ENCODE measurements at regions not wholly inside any gene's neighbourhood (a gene's known extent, or its start where the extent isn't known, plus 50 kb on each side); places are given as distances from the start of the nearest gene placed in this dataset.

DNA sequence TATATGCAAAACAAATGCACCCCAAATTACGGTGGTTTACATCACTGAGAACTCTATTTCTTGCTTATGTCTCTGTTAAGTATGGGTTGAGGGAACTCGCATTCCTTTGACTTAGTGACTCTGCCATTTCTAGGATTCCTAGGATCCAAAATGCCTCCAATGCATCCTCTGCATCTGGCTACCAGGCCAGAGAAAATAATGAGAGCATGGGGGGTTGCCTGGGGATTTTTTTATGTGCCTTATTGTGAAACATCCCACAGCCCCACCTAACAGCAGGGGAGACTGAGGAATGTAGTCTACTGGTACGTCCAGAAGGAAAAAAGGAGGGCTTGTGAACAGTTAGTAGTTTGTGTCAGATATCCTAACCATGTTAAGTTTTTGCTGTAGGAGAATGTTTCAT is 466.0 kb upstream of the ARRDC3 start:
- DNase-seq (ENCODE audit: low spot score, unreplicated experiment) = no peak
- no peaks in the 10 kb centered on the region for H3K36me3 Mint-ChIP-seq (ENCODE audit: insufficient read depth)
- no peak overlapping the region for H3K4me3 Mint-ChIP-seq (ENCODE audit: low read depth)
- H3K27me3 Mint-ChIP-seq = no peaks in the 10 kb centered on the region
- TF ChIP-seq, protein P1, sequence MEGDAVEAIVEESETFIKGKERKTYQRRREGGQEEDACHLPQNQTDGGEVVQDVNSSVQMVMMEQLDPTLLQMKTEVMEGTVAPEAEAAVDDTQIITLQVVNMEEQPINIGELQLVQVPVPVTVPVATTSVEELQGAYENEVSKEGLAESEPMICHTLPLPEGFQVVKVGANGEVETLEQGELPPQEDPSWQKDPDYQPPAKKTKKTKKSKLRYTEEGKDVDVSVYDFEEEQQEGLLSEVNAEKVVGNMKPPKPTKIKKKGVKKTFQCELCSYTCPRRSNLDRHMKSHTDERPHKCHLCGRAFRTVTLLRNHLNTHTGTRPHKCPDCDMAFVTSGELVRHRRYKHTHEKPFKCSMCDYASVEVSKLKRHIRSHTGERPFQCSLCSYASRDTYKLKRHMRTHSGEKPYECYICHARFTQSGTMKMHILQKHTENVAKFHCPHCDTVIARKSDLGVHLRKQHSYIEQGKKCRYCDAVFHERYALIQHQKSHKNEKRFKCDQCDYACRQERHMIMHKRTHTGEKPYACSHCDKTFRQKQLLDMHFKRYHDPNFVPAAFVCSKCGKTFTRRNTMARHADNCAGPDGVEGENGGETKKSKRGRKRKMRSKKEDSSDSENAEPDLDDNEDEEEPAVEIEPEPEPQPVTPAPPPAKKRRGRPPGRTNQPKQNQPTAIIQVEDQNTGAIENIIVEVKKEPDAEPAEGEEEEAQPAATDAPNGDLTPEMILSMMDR (IDR thresholded peaks at IDR 0.05; ENCODE audit: unreplicated experiment) = no peak
- no peaks in the 10 kb centered on the region for H3K9me3 Mint-ChIP-seq (ENCODE audit: low read depth)
- H3K4me1 Mint-ChIP-seq (ENCODE audit: low read depth) = no peaks in the 10 kb centered on the region
- H3K27ac Mint-ChIP-seq = no peak overlapping the region

DNA sequence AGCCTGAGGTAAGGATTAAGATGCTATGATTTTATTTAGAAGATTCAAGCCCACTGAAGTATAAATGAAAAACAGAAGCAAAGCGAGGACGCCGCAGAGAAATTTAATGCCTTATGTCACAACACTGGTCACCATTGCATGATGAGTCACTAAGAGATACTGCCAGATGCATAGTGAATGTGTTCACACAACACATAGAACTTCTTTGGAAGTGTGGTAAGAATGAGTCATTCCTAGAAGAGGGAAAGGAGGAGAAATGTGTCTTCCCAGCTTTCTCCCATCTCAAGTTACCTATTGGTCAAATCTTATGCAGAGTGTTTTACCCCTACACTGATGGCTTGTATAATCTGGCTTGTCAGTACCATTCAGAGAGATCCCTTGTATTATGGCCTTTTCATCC is 465.3 kb upstream of the ARRDC3 start:
- TF ChIP-seq, protein P1 (IDR thresholded peaks at IDR 0.05; ENCODE audit: unreplicated experiment) = no peak
- no peak overlapping the region for H3K27ac Mint-ChIP-seq
- no peaks in the 10 kb centered on the region for H3K36me3 Mint-ChIP-seq (ENCODE audit: insufficient read depth)
- H3K27me3 Mint-ChIP-seq = no peaks in the 10 kb centered on the region
- DNase-seq (ENCODE audit: low spot score, unreplicated experiment) = no peak
- H3K9me3 Mint-ChIP-seq (ENCODE audit: low read depth) = no peaks in the 10 kb centered on the region
- H3K4me1 Mint-ChIP-seq (ENCODE audit: low read depth) = no peaks in the 10 kb centered on the region
- no peak overlapping the region for H3K4me3 Mint-ChIP-seq (ENCODE audit: low read depth)

DNA sequence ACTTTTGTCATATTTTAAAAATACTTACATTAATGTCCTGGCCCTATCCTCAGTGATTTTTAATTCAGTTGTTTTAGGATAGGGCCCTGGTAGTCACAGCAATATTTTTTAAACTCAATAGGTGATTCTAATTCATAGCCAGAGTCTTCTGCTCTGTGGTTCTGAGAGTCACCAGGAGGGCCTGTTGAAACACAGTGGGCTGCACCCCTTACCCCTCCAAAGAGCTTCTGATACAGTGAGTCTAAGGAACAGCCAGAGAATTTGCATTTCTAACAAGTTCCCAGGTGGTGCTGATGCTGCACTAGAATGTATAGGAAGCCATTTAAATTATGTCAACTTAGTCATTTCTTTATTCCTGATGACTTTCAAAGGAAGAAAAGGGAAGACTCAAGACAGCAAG is 458.3 kb upstream of the ARRDC3 start:
- no peak overlapping the region for H3K27ac Mint-ChIP-seq
- H3K4me3 Mint-ChIP-seq (ENCODE audit: low read depth) = no peak overlapping the region
- no peaks in the 10 kb centered on the region for H3K27me3 Mint-ChIP-seq
- H3K4me1 Mint-ChIP-seq (ENCODE audit: low read depth) = no peaks in the 10 kb centered on the region
- no peaks in the 10 kb centered on the region for H3K9me3 Mint-ChIP-seq (ENCODE audit: low read depth)
- H3K36me3 Mint-ChIP-seq (ENCODE audit: insufficient read depth) = no peaks in the 10 kb centered on the region
- no peak for DNase-seq (ENCODE audit: low spot score, unreplicated experiment)
- TF ChIP-seq, protein P1 (IDR thresholded peaks at IDR 0.05; ENCODE audit: unreplicated experiment) = no peak

DNA sequence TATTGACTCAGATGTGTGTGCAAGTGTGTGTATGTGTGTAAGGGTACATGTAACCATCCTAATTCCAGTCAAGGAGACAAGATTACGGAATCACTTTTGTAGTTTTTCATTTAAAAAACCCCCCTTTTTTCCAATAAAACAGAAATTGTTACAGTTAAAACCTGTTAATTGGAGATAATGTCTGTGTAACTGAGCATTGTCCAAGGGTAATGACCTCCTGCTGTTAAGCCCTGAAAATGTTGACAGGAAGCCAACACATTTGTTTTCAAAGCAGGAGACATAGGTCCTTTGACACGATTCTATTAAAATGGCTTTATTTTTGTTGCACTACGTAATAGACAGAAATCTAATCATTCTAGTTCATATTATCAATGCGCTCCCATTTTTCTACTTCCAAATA is 457.3 kb upstream of the ARRDC3 start:
- no peaks in the 10 kb centered on the region for H3K27me3 Mint-ChIP-seq
- H3K9me3 Mint-ChIP-seq (ENCODE audit: low read depth) = no peaks in the 10 kb centered on the region
- DNase-seq (ENCODE audit: low spot score, unreplicated experiment) = no peak
- no peaks in the 10 kb centered on the region for H3K4me1 Mint-ChIP-seq (ENCODE audit: low read depth)
- no peak overlapping the region for H3K27ac Mint-ChIP-seq
- no peaks in the 10 kb centered on the region for H3K36me3 Mint-ChIP-seq (ENCODE audit: insufficient read depth)
- TF ChIP-seq, protein P1 (IDR thresholded peaks at IDR 0.05; ENCODE audit: unreplicated experiment) = no peak
- H3K4me3 Mint-ChIP-seq (ENCODE audit: low read depth) = no peak overlapping the region

DNA sequence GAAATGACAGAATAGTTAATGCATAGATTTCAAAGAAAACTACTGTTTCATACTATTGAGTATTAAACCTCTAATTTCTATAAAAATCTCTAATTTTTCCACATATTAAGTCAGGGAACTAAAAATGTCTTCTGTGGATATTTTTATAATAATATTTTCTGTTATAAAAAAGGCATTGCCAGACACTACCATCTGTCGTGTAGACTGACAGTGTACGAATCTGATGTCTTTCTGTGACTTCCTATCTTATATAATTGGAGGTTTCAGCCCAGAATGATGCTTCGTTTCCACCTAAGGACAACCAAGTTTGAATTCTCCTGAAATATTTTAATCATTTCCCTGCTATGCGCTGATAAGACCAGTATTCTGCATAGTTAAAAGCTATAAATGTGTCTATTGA is 456.6 kb upstream of the ARRDC3 start:
- Mint-ChIP-seq H3K4me1 (ENCODE audit: low read depth) (no peaks in the 10 kb centered on the region), H3K9me3 (ENCODE audit: low read depth) (no peaks in the 10 kb centered on the region), H3K27ac (no peak overlapping the region), H3K36me3 (ENCODE audit: insufficient read depth) (no peaks in the 10 kb centered on the region), H3K27me3 (no peaks in the 10 kb centered on the region), H3K4me3 (ENCODE audit: low read depth) (no peak overlapping the region)
- TF ChIP-seq, protein P1 (IDR thresholded peaks at IDR 0.05; ENCODE audit: unreplicated experiment) = no peak
- no peak for DNase-seq (ENCODE audit: low spot score, unreplicated experiment)
